Ovary (tissue), 7 donors: ENCODE measurements at regions not wholly inside any gene's neighbourhood (a gene's known extent, or its start where the extent isn't known, plus 50 kb on each side); places are given as distances from the start of the nearest gene placed in this dataset.

Source experiments
- DNase-seq, 5 donors: peaks; one replicate each; pipeline ENCODE4 v3.0.0-alpha.2; 2019 to 2020
- H3K27ac ChIP-seq, 2 donors: fragments of 200-600 bp; one replicate each; pipeline versions ENCODE4 v1.5.1 to v1.8.0; 2019 to 2022
- H3K27me3 ChIP-seq: fragments of 200-600 bp; one replicate; pipeline ENCODE4 v1.8.0; 2022
- H3K36me3 ChIP-seq: fragments of 200-600 bp; sonication (generic); one replicate; pipeline ENCODE4 v1.5.1; 2019
- H3K4me1 ChIP-seq: one replicate; pipeline ENCODE4 v1.8.1; 2013; ENCODE audit warnings: mild to moderate bottlenecking, moderate library complexity; ENCODE audit not compliant: insufficient read depth
- H3K4me3 ChIP-seq: fragments of 200-600 bp; sonication (generic); one replicate; pipeline ENCODE4 v1.5.1; 2017
- H3K9me3 ChIP-seq, 2 donors: fragments of 200-600 bp in 1 of 2; sonication (generic) in 1 of 2; one replicate each; pipeline versions ENCODE4 v1.5.1 to v1.8.1; 2013 to 2019; ENCODE audit warnings: mild to moderate bottlenecking in 1 of 2, moderate library complexity in 1 of 2
- EP300 ChIP-seq: sonication (generic); formaldehyde crosslinking; IDR thresholded peaks from one replicate; pipeline ENCODE4 v1.6.1; 2017; ENCODE audit warnings: antibody characterized with exemption
- POLR2A ChIP-seq: fragments of 450-650 bp; IDR thresholded peaks from one replicate; pipeline ENCODE4 v1.6.1; 2017; ENCODE audit warnings: antibody characterized with exemption, mild to moderate bottlenecking, moderate library complexity
- WGBS, 3 donors: extraction: QIAGEN DNeasy Blood & Tissue Kit in 1 of 3; methylation state at CpG; one replicate each; pipeline versions ENCODE4 v1.1.5 to v1.1.7; 2013 to 2017; 5-methylcytosine and 5-hydroxymethylcytosine counted together
- intact Hi-C, 4 donors: fragments of 100-400 bp; cut with DNase I; formaldehyde crosslinking; loops; one replicate each; pipeline versions ENCODE4 v1.11.0 to v1.15.1; 2022 to 2023
- TF ChIP-seq, protein P1 (sequence below), 3 donors: fragments of 450-650 bp in 2 of 3; fragments of 200-600 bp in 1 of 3; IDR thresholded peaks; one replicate each; pipeline versions ENCODE4 v1.5.1 to v1.8.0; 2016 to 2022; ENCODE audit warnings: antibody characterized with exemption in 3 of 3, mild to moderate bottlenecking in 1 of 3
- donor health status: DM: no; HTN: no; CAD: no; lungs with moderate emphysema.
- donor health status: DM: no; HTN: no; CAD: no.
- donor health status: Bipolar disorder and iron deficiency.
- donor health status: DM: no; HTN: no; CAD: no.
- donor health status: DM: yes; HTN: yes; CAD: no.

DNA sequence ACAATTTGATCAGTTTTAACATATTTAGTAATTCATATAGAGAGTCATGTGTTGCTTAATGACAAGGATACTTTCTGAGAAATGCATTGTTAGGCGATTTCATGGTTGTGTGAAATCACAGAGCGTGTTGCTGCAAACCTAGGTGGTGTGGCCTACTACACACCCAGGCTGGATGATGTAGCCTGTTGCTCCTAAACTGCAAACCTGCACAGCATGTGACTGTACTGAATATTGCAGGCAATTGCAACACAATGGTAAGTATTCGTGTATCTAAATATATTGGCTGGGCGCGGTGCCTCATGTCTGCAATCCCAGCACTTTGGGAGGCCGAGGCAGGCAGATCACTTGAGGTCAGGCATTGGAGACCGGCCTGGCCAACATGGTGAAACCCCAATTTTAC is 73.7 kb upstream of the BAIAP2L1 start:
- Histone ChIP-seq H3K4me3 (no peak overlapping the region), H3K4me1 (peaks cover 3% of the 10 kb centered on the region), H3K27me3 (no peaks in the 10 kb centered on the region), H3K36me3 (no peaks in the 10 kb centered on the region), H3K27ac (no peak overlapping the region), H3K9me3 (no peaks in the 10 kb centered on the region)
- TF ChIP-seq POLR2A (no peak), EP300 (no peak)
- TF ChIP-seq, protein P1, sequence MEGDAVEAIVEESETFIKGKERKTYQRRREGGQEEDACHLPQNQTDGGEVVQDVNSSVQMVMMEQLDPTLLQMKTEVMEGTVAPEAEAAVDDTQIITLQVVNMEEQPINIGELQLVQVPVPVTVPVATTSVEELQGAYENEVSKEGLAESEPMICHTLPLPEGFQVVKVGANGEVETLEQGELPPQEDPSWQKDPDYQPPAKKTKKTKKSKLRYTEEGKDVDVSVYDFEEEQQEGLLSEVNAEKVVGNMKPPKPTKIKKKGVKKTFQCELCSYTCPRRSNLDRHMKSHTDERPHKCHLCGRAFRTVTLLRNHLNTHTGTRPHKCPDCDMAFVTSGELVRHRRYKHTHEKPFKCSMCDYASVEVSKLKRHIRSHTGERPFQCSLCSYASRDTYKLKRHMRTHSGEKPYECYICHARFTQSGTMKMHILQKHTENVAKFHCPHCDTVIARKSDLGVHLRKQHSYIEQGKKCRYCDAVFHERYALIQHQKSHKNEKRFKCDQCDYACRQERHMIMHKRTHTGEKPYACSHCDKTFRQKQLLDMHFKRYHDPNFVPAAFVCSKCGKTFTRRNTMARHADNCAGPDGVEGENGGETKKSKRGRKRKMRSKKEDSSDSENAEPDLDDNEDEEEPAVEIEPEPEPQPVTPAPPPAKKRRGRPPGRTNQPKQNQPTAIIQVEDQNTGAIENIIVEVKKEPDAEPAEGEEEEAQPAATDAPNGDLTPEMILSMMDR (IDR thresholded peaks at IDR 0.05): no peak
- no peak for DNase-seq
- 92 to 95% (median 93%) methylated on average over 7 of the region's 7 CpGs for WGBS, 3 donors
- intact Hi-C loops: no loop called here

DNA sequence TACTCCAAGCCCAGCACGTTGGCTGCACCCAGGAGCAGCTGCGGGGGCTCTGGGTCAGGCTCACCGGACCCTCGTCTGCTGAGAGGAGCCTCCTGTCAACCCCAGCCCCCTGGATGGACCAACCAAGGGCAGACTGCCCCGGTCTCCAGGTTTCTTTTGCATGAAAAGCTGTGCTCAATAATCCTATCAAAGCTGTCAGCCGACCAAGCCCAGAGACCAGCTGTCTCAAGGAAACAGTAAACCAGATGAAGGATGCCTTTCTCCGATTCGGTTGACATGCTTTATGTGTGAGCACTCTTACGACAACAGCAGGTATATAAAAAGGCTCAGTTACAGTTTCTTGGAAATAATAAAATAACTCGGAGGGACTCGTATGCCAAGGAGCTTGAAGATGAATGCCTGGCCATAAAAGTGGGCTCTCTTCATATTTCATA is 71.6 kb upstream of the BAIAP2L1 start:
- Histone ChIP-seq H3K36me3 (no peaks in the 10 kb centered on the region), H3K4me3 (no peak overlapping the region), H3K27ac (no peak overlapping the region), H3K27me3 (no peaks in the 10 kb centered on the region), H3K4me1 (peaks cover 3% of the 10 kb centered on the region), H3K9me3 (peaks cover 0 to 9% of the 10 kb centered on the region in 2 donors)
- 44 to 51% (median 45%) methylated on average over 11 of the region's 11 CpGs for WGBS, 3 donors
- DNase-seq: no peak
- intact Hi-C loops: no loop called here
- no peak for TF ChIP-seq POLR2A
- no peak for TF ChIP-seq EP300

DNA sequence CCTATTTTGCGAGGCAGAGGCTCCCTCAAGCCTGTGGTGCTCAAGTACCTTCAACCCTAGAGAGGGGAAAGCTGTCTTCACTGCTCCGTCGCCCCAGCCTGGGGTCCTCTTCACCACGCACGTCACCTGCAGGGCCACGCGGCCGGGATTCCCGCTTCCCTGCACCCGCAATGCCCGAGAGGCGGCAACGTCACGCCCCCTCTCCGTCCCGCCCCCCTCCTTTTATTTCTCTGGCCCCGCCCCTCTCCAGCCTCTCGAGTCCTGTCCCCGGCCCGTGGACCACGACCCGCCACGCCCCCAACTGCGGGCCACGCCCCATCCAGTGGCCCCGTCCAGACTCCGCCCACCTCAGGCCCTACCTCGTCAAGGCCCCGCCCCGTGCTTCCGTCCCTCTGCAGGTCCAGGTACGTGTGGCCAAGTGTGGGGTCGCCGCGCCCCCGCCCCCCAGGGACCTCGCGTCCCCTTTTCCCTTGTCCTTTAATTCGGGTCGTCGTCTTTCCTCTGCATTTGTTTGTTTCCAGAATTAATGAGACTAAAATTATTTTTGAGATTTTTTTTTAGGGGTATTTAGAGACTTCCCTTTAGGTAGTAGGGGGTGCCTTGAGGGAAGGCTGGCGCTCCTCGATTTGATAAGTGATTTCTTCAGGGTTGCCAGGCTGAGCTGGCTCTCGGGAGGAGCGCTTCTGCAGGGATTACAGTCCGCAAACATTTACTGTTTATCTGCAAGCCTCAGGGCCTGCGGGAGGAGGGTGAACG is 69.8 kb upstream of the BAIAP2L1 start:
- intact Hi-C loops: no loop called here
- Histone ChIP-seq H3K36me3 (no peaks in the 10 kb centered on the region), H3K27ac (no peak overlapping the region), H3K4me1 (peaks cover 3% of the 10 kb centered on the region), H3K4me3 (no peak overlapping the region), H3K9me3 (peaks cover 0 to 9% of the 10 kb centered on the region in 2 donors), H3K27me3 (no peaks in the 10 kb centered on the region)
- DNase-seq: peak in 1 of 5 donors; percentile 16
- TF ChIP-seq POLR2A (no peak), EP300 (no peak)
- TF ChIP-seq, protein P1 (IDR thresholded peaks at IDR 0.05): no peak
- 5 to 6% (median 6%) methylated on average over 47 to 48 of the region's 48 CpGs for WGBS, 3 donors

- Histone ChIP-seq H3K27me3 (no peaks in the 10 kb centered on the region), H3K27ac (no peak overlapping the region), H3K36me3 (no peaks in the 10 kb centered on the region), H3K4me3 (no peak overlapping the region), H3K4me1 (peaks cover 3% of the 10 kb centered on the region), H3K9me3 (peaks cover 0 to 9% of the 10 kb centered on the region in 2 donors)
- WGBS, 3 donors: 57 to 84% (median 79%) methylated on average over 1 of the region's 1 CpG
- no peak for TF ChIP-seq EP300
- TF ChIP-seq POLR2A: no peak
- TF ChIP-seq, protein P1 (IDR thresholded peaks at IDR 0.05): no peak
- DNase-seq: no peak
- intact Hi-C loops: no loop called here
Observed at GRCh38 chr7:98469088-98469487, 68.2 kb upstream of the BAIAP2L1 start.

DNA sequence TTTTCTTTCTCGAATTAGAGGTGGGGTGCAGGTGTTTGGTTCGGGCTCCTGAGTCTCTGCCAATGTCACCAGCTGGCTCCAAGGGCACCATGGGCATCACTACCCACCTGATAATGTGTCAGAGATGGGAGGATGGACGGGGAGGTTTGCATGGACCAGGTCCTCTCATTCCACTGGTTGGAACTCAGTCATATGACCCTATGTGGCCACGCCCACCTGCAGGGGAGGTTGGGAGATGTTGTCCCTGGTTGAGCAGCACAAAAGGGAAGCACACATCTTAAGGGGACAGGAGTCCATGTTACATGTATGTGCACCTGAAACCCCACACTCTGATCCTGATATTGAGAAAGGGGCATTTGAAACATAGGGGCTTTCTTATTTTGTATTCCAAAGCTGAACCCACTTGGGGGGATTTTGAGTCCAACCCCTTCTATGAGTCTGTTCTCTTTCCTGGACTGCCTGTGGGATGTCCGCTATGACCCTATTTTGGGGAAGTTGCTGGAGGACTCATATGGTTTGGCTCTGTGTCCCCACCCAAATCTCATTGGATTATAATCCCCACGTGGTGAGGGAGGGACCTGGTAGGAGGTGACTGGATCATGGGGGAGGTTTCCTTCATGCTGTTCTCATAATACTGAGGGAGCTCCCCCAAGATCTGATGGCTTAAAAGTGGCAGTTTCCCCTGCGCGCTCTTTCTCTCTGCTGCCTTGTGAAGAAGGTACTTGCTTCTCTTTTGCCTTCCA is 66.9 kb upstream of the BAIAP2L1 start:
- TF ChIP-seq, protein P1 (IDR thresholded peaks at IDR 0.05): no peak
- TF ChIP-seq EP300 (no peak), POLR2A (no peak)
- intact Hi-C loops: no loop called here
- no peak for DNase-seq
- Histone ChIP-seq H3K9me3 (peaks cover 0 to 9% of the 10 kb centered on the region in 2 donors), H3K36me3 (no peaks in the 10 kb centered on the region), H3K4me1 (peaks cover 3% of the 10 kb centered on the region), H3K27me3 (no peaks in the 10 kb centered on the region), H3K4me3 (no peak overlapping the region), H3K27ac (no peak overlapping the region)
- 73 to 75% (median 74%) methylated on average over 8 of the region's 8 CpGs for WGBS, 3 donors
